DMS79 treated with DMSO at 0.1 percent for 48 hours (cell line): ENCODE measurements at regions not wholly inside any gene's neighbourhood (a gene's known extent, or its start where the extent isn't known, plus 50 kb on each side); places are given as distances from the start of the nearest gene placed in this dataset.

Experiments
- DNase-seq: peaks from one replicate; lab custom pipeline; 2025; lab: John Stamatoyannopoulos, UW

- no peak for DNase-seq
Observed at GRCh38 chr7:22563032-22563501, 63.1 kb upstream of the STEAP1B start.

- DNase-seq, result no peak
Observed at GRCh38 chr7:22561895-22562593, 62.1 kb upstream of the STEAP1B start.

GRCh38 chr7:22561321-22561811 lies 61.4 kb upstream of the STEAP1B start:
- DNase-seq, result no peak

GRCh38 chr7:22559829-22560489 lies 60.0 kb upstream of the STEAP1B start:
- peak; percentile 17 for DNase-seq

- no peak for DNase-seq
Observed at GRCh38 chr7:22557167-22557566, 57.2 kb upstream of the STEAP1B start.

- no peak for DNase-seq
Observed at GRCh38 chr7:22555476-22555875, 55.5 kb upstream of the STEAP1B start.

GRCh38 chr7:22554184-22554583 lies 54.2 kb upstream of the STEAP1B start:
- DNase-seq, result no peak

GRCh38 chr7:22551768-22552513 lies 52.0 kb upstream of the STEAP1B start:
- DNase-seq, result no peak

- no peak for DNase-seq
Observed at GRCh38 chr7:22550514-22551030, 50.6 kb upstream of the STEAP1B start.

GRCh38 chr7:22549667-22550513 lies 49.9 kb upstream of the STEAP1B start:
- DNase-seq, result peak; percentile 17
